ENCODE measurements at regions not wholly inside any gene's neighbourhood (a gene's known extent, or its start where the extent isn't known, plus 50 kb on each side); places are given as distances from the start of the nearest gene placed in this dataset.
"Not testable (repeated sequence)": the region's sequence is repeated elsewhere in the genome, so short reads cannot be mapped to it uniquely, and the experiment has no call there.

GRCh38 chr20:53858516-53858915 lies 211.9 kb downstream of the BCAS1 start:
- not testable (repeated sequence) for DNase-seq (ENCODE audit: low spot score in 2 of 2); FAIRE-seq

GRCh38 chr20:53857723-53858236 lies 212.6 kb downstream of the BCAS1 start:
- FAIRE-seq: no peak
- DNase-seq (ENCODE audit: low spot score in 2 of 2): no peak

- DNase-seq (ENCODE audit: low spot score in 2 of 2) (no peak), FAIRE-seq (no peak)
Measured at GRCh38 chr20:53856300-53857295, 213.8 kb downstream of the BCAS1 start.

GRCh38 chr20:53855733-53856132 lies 214.7 kb downstream of the BCAS1 start:
- FAIRE-seq: no peak
- no peak for DNase-seq (ENCODE audit: low spot score in 2 of 2)

- FAIRE-seq: not testable (repeated sequence)
Measured at GRCh38 chr20:53854609-53854926, 215.8 kb downstream of the BCAS1 start.

GRCh38 chr20:53853111-53853713 lies 217.2 kb downstream of the BCAS1 start:
- no peak for FAIRE-seq
- no peak for DNase-seq (ENCODE audit: low spot score in 2 of 2)

More at GRCh38 chr20:53854609-53854926, 215.8 kb downstream of the BCAS1 start:
- DNase-seq (ENCODE audit: low spot score in 2 of 2): not testable (repeated sequence)

- no peak for FAIRE-seq
- no peak for DNase-seq (ENCODE audit: low spot score in 2 of 2)
Measured at GRCh38 chr20:53852691-53853090, 217.7 kb downstream of the BCAS1 start.

GRCh38 chr20:53852014-53852413 lies 218.4 kb downstream of the BCAS1 start:
- FAIRE-seq (no peak), DNase-seq (ENCODE audit: low spot score in 2 of 2) (no peak)

- no peak for FAIRE-seq
- no peak for DNase-seq (ENCODE audit: low spot score in 2 of 2)
Measured at GRCh38 chr20:53850319-53850718, 220.1 kb downstream of the BCAS1 start.

GRCh38 chr20:53849471-53850059 lies 220.8 kb downstream of the BCAS1 start:
- DNase-seq (ENCODE audit: low spot score in 2 of 2) (no peak), FAIRE-seq (no peak)

- FAIRE-seq: no peak
Measured at GRCh38 chr20:53848304-53848703, 222.1 kb downstream of the BCAS1 start.

GRCh38 chr20:53847837-53848170 lies 222.6 kb downstream of the BCAS1 start:
- FAIRE-seq (no peak), DNase-seq (ENCODE audit: low spot score in 2 of 2) (no peak)

More at GRCh38 chr20:53848304-53848703, 222.1 kb downstream of the BCAS1 start:
- DNase-seq (ENCODE audit: low spot score in 2 of 2): no peak

- DNase-seq (ENCODE audit: low spot score in 2 of 2): no peak
- FAIRE-seq: no peak
Measured at GRCh38 chr20:53847139-53847836, 223.1 kb downstream of the BCAS1 start.

- DNase-seq (ENCODE audit: low spot score in 2 of 2) (no peak), FAIRE-seq (no peak)
Measured at GRCh38 chr20:53846640-53847039, 223.8 kb downstream of the BCAS1 start.

- FAIRE-seq: no peak
- no peak for DNase-seq (ENCODE audit: low spot score in 2 of 2)
Measured at GRCh38 chr20:53845980-53846379, 224.4 kb downstream of the BCAS1 start.

- no peak for FAIRE-seq
- DNase-seq (ENCODE audit: low spot score in 2 of 2): no peak
Measured at GRCh38 chr20:53844259-53844658, 226.1 kb downstream of the BCAS1 start.

- DNase-seq (ENCODE audit: low spot score in 2 of 2) (no peak), FAIRE-seq (no peak)
Measured at GRCh38 chr20:53843645-53844044, 226.7 kb downstream of the BCAS1 start.

GRCh38 chr20:53842301-53843099 lies 227.9 kb downstream of the BCAS1 start:
- no peak for FAIRE-seq

GRCh38 chr20:53841741-53842140 lies 228.7 kb downstream of the BCAS1 start:
- DNase-seq (ENCODE audit: low spot score in 2 of 2) (no peak), FAIRE-seq (no peak)

More at GRCh38 chr20:53842301-53843099, 227.9 kb downstream of the BCAS1 start:
- no peak for DNase-seq (ENCODE audit: low spot score in 2 of 2)

GRCh38 chr20:53840532-53840931 lies 229.9 kb downstream of the BCAS1 start:
- DNase-seq (ENCODE audit: low spot score in 2 of 2) (no peak), FAIRE-seq (no peak)

Data from frontal cortex (tissue), 3 donors.